Lower leg skin (tissue), 3 donors: ENCODE measurements at regions not wholly inside any gene's neighbourhood (a gene's known extent, or its start where the extent isn't known, plus 50 kb on each side); places are given as distances from the start of the nearest gene placed in this dataset.

Experiments used
- CTCF ChIP-seq, 3 donors: fragments of 450-650 bp; IDR thresholded peaks; one replicate each; pipeline ENCODE4 v1.5.1; 2016; ENCODE audit warnings: antibody characterized with exemption in 3 of 3, mild to moderate bottlenecking in 3 of 3, moderate library complexity in 2 of 3
- POLR2A ChIP-seq, 2 donors: fragments of 450-650 bp; IDR thresholded peaks; one replicate each; pipeline ENCODE4 v1.6.1; 2016 to 2017; ENCODE audit warnings: antibody characterized with exemption in 2 of 2, mild to moderate bottlenecking in 1 of 2, moderate library complexity in 1 of 2

DNA sequence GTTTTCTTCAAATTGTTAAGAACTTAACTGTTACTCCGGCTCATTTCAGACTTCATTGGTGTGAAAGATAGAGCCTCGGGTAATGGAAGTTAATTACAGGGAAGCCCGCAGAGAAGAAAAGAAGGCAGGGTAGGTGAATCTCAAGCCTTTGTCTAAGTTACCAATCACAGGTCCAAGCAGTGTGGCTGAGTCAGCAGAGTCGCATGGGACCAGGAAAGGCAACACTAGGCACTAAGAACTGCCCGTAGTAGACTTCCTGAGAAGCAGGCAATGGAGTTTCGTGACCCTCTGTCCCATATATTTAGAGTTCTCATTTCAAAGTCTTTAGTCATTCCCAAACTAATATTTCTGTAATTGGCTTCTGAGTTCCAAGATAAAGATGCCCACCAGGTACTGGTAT is 122.9 kb upstream of the STT3B start:
- TF ChIP-seq CTCF (IDR thresholded peaks at IDR 0.05) (no peak), POLR2A (IDR thresholded peaks at IDR 0.05) (no peak)
